ENCODE measurements at regions not wholly inside any gene's neighbourhood (a gene's known extent, or its start where the extent isn't known, plus 50 kb on each side); places are given as distances from the start of the nearest gene placed in this dataset.

GRCh38 chr13:106680796-106681472, 113.0 kb upstream of the ARGLU1 start:
- no peak for DNase-seq (ENCODE audit: low spot score)

- DNase-seq (ENCODE audit: low spot score), result no peak
These were observed 110.9 kb upstream of the ARGLU1 start for GRCh38 chr13:106678646-106679418.

- no peak for DNase-seq (ENCODE audit: low spot score)
These were observed 107.4 kb upstream of the ARGLU1 start for GRCh38 chr13:106675311-106675710.

- DNase-seq (ENCODE audit: low spot score), result no peak
These were observed 93.0 kb upstream of the ARGLU1 start for GRCh38 chr13:106660746-106661625.

GRCh38 chr13:106657104-106657503, 89.2 kb upstream of the ARGLU1 start:
- no peak for DNase-seq (ENCODE audit: low spot score)

GRCh38 chr13:106656186-106656585, 88.2 kb upstream of the ARGLU1 start:
- DNase-seq (ENCODE audit: low spot score), result no peak

GRCh38 chr13:106651442-106651841, 83.5 kb upstream of the ARGLU1 start:
- DNase-seq (ENCODE audit: low spot score), result no peak

GRCh38 chr13:106650690-106651205, 82.8 kb upstream of the ARGLU1 start:
- no peak for DNase-seq (ENCODE audit: low spot score)

GRCh38 chr13:106649495-106649894, 81.6 kb upstream of the ARGLU1 start:
- peak; percentile 35 for DNase-seq (ENCODE audit: low spot score)

- no peak for DNase-seq (ENCODE audit: low spot score)
These were observed 72.6 kb upstream of the ARGLU1 start for GRCh38 chr13:106640515-106640914.

GRCh38 chr13:106637519-106637918, 69.6 kb upstream of the ARGLU1 start:
- DNase-seq (ENCODE audit: low spot score), result no peak

- no peak for DNase-seq (ENCODE audit: low spot score)
These were observed 68.6 kb upstream of the ARGLU1 start for GRCh38 chr13:106636492-106636891.

GRCh38 chr13:106635616-106636015, 67.7 kb upstream of the ARGLU1 start:
- no peak for DNase-seq (ENCODE audit: low spot score)

GRCh38 chr13:106633321-106633720, 65.4 kb upstream of the ARGLU1 start:
- DNase-seq (ENCODE audit: low spot score), result no peak

GRCh38 chr13:106630650-106631049, 62.7 kb upstream of the ARGLU1 start:
- no peak for DNase-seq (ENCODE audit: low spot score)

GRCh38 chr13:106630162-106630561, 62.2 kb upstream of the ARGLU1 start:
- no peak for DNase-seq (ENCODE audit: low spot score)

- DNase-seq (ENCODE audit: low spot score), result no peak
These were observed 61.2 kb upstream of the ARGLU1 start for GRCh38 chr13:106628936-106629659.

- no peak for DNase-seq (ENCODE audit: low spot score)
These were observed 58.5 kb upstream of the ARGLU1 start for GRCh38 chr13:106626473-106626872.

GRCh38 chr13:106625578-106625977, 57.6 kb upstream of the ARGLU1 start:
- DNase-seq (ENCODE audit: low spot score), result no peak

GRCh38 chr13:106623799-106624460, 56.0 kb upstream of the ARGLU1 start:
- no peak for DNase-seq (ENCODE audit: low spot score)

- no peak for DNase-seq (ENCODE audit: low spot score)
These were observed 53.9 kb upstream of the ARGLU1 start for GRCh38 chr13:106621833-106622232.

Measured in AG08395 (cell line).